T-helper 1 cell treated with Interleukin-12 subunit alpha and Interleukin-12 subunit beta and Interleukin-4 antibody, amounts not matched to agents 30 μg/mL and 1 μg/mL, for 36 hours (primary cell): ENCODE measurements at regions not wholly inside any gene's neighbourhood (a gene's known extent, or its start where the extent isn't known, plus 50 kb on each side); places are given as distances from the start of the nearest gene placed in this dataset.

ENCODE experiments used
- H3K27ac Mint-ChIP-seq: one replicate; pipeline ENCODE4 v1.8.0; 2021; ENCODE audit warnings: mild to moderate bottlenecking, mixed read lengths
- H3K27me3 Mint-ChIP-seq: one replicate; pipeline ENCODE4 v1.8.0; 2021; ENCODE audit warnings: low read depth, mixed read lengths
- H3K36me3 Mint-ChIP-seq: one replicate; pipeline ENCODE4 v1.8.0; 2021; ENCODE audit warnings: low read depth, mixed read lengths
- H3K4me1 Mint-ChIP-seq: one replicate; pipeline ENCODE4 v1.8.0; 2021; ENCODE audit warnings: low read depth, mixed read lengths
- H3K4me3 Mint-ChIP-seq: one replicate; pipeline ENCODE4 v1.8.0; 2021; ENCODE audit warnings: mild to moderate bottlenecking, moderate library complexity, mixed read lengths
- H3K9me3 Mint-ChIP-seq: one replicate; pipeline ENCODE4 v1.8.0; 2021; ENCODE audit warnings: mixed read lengths

GRCh38 chr3:109926376-109926775, 589.0 kb upstream of the DPPA4 start:
- Mint-ChIP-seq H3K27me3 (no peaks in the 10 kb centered on the region), H3K27ac (no peak overlapping the region), H3K36me3 (no peaks in the 10 kb centered on the region), H3K4me3 (no peak overlapping the region), H3K4me1 (no peaks in the 10 kb centered on the region), H3K9me3 (no peaks in the 10 kb centered on the region)

GRCh38 chr3:109927161-109927560, 589.8 kb upstream of the DPPA4 start:
- H3K9me3 Mint-ChIP-seq = no peaks in the 10 kb centered on the region
- H3K27ac Mint-ChIP-seq = no peak overlapping the region
- H3K27me3 Mint-ChIP-seq = no peaks in the 10 kb centered on the region
- no peaks in the 10 kb centered on the region for H3K4me1 Mint-ChIP-seq
- no peak overlapping the region for H3K4me3 Mint-ChIP-seq
- no peaks in the 10 kb centered on the region for H3K36me3 Mint-ChIP-seq

GRCh38 chr3:109927726-109928125, 590.4 kb upstream of the DPPA4 start:
- no peaks in the 10 kb centered on the region for H3K36me3 Mint-ChIP-seq
- H3K9me3 Mint-ChIP-seq = no peaks in the 10 kb centered on the region
- no peak overlapping the region for H3K4me3 Mint-ChIP-seq
- no peaks in the 10 kb centered on the region for H3K27me3 Mint-ChIP-seq
- H3K27ac Mint-ChIP-seq = no peak overlapping the region
- no peaks in the 10 kb centered on the region for H3K4me1 Mint-ChIP-seq

- no peak overlapping the region for H3K4me3 Mint-ChIP-seq
- H3K36me3 Mint-ChIP-seq = no peaks in the 10 kb centered on the region
- no peaks in the 10 kb centered on the region for H3K9me3 Mint-ChIP-seq
- no peaks in the 10 kb centered on the region for H3K4me1 Mint-ChIP-seq
- H3K27ac Mint-ChIP-seq = no peak overlapping the region
- no peaks in the 10 kb centered on the region for H3K27me3 Mint-ChIP-seq
Measured at GRCh38 chr3:109930582-109930981, 593.2 kb upstream of the DPPA4 start.

- Mint-ChIP-seq H3K4me3 (no peak overlapping the region), H3K27ac (no peak overlapping the region), H3K4me1 (no peaks in the 10 kb centered on the region), H3K36me3 (no peaks in the 10 kb centered on the region), H3K27me3 (no peaks in the 10 kb centered on the region), H3K9me3 (no peaks in the 10 kb centered on the region)
Measured at GRCh38 chr3:109933576-109933975, 596.2 kb upstream of the DPPA4 start.

GRCh38 chr3:109939817-109940216, 602.5 kb upstream of the DPPA4 start:
- H3K27ac Mint-ChIP-seq = no peak overlapping the region
- peaks cover 3% of the 10 kb centered on the region for H3K9me3 Mint-ChIP-seq
- no peaks in the 10 kb centered on the region for H3K36me3 Mint-ChIP-seq
- H3K4me3 Mint-ChIP-seq = no peak overlapping the region
- no peaks in the 10 kb centered on the region for H3K4me1 Mint-ChIP-seq
- no peaks in the 10 kb centered on the region for H3K27me3 Mint-ChIP-seq

GRCh38 chr3:109943181-109943580, 605.8 kb upstream of the DPPA4 start:
- peaks cover 3% of the 10 kb centered on the region for H3K9me3 Mint-ChIP-seq
- H3K36me3 Mint-ChIP-seq = no peaks in the 10 kb centered on the region
- no peaks in the 10 kb centered on the region for H3K27me3 Mint-ChIP-seq
- no peak overlapping the region for H3K4me3 Mint-ChIP-seq
- H3K27ac Mint-ChIP-seq = no peak overlapping the region
- H3K4me1 Mint-ChIP-seq = no peaks in the 10 kb centered on the region

- Mint-ChIP-seq H3K4me3 (no peak overlapping the region), H3K36me3 (no peaks in the 10 kb centered on the region), H3K27ac (no peak overlapping the region), H3K9me3 (peaks cover 3% of the 10 kb centered on the region), H3K27me3 (no peaks in the 10 kb centered on the region), H3K4me1 (no peaks in the 10 kb centered on the region)
Measured at GRCh38 chr3:109944836-109945235, 607.5 kb upstream of the DPPA4 start.

- Mint-ChIP-seq H3K4me1 (no peaks in the 10 kb centered on the region), H3K36me3 (no peaks in the 10 kb centered on the region), H3K9me3 (no peaks in the 10 kb centered on the region), H3K27ac (no peak overlapping the region), H3K27me3 (no peaks in the 10 kb centered on the region), H3K4me3 (no peak overlapping the region)
Measured at GRCh38 chr3:109952924-109953323, 615.6 kb upstream of the DPPA4 start.

GRCh38 chr3:109963831-109964230, 626.5 kb upstream of the DPPA4 start:
- H3K9me3 Mint-ChIP-seq = no peaks in the 10 kb centered on the region

GRCh38 chr3:109973733-109974132, 636.4 kb upstream of the DPPA4 start:
- Mint-ChIP-seq H3K4me3 (no peak overlapping the region), H3K27ac (no peak overlapping the region), H3K27me3 (no peaks in the 10 kb centered on the region), H3K36me3 (no peaks in the 10 kb centered on the region), H3K9me3 (no peaks in the 10 kb centered on the region), H3K4me1 (no peaks in the 10 kb centered on the region)

More at GRCh38 chr3:109963831-109964230, 626.5 kb upstream of the DPPA4 start:
- Mint-ChIP-seq H3K27me3 (no peaks in the 10 kb centered on the region), H3K4me3 (no peak overlapping the region), H3K4me1 (no peaks in the 10 kb centered on the region), H3K27ac (no peak overlapping the region), H3K36me3 (no peaks in the 10 kb centered on the region)

GRCh38 chr3:109977897-109978296, 640.6 kb upstream of the DPPA4 start:
- Mint-ChIP-seq H3K27me3 (no peaks in the 10 kb centered on the region), H3K27ac (no peak overlapping the region), H3K4me1 (no peaks in the 10 kb centered on the region), H3K36me3 (no peaks in the 10 kb centered on the region), H3K4me3 (no peak overlapping the region), H3K9me3 (no peaks in the 10 kb centered on the region)

- H3K4me3 Mint-ChIP-seq = no peak overlapping the region
- no peaks in the 10 kb centered on the region for H3K4me1 Mint-ChIP-seq
- H3K27me3 Mint-ChIP-seq = no peaks in the 10 kb centered on the region
- H3K27ac Mint-ChIP-seq = no peak overlapping the region
- H3K36me3 Mint-ChIP-seq = no peaks in the 10 kb centered on the region
- no peaks in the 10 kb centered on the region for H3K9me3 Mint-ChIP-seq
Measured at GRCh38 chr3:109982201-109982600, 644.9 kb upstream of the DPPA4 start.

- Mint-ChIP-seq H3K4me3 (no peak overlapping the region), H3K4me1 (no peaks in the 10 kb centered on the region), H3K27me3 (no peaks in the 10 kb centered on the region), H3K27ac (no peak overlapping the region), H3K36me3 (no peaks in the 10 kb centered on the region), H3K9me3 (no peaks in the 10 kb centered on the region)
Measured at GRCh38 chr3:109984976-109985375, 647.6 kb upstream of the DPPA4 start.

GRCh38 chr3:109985943-109986555, 648.7 kb upstream of the DPPA4 start:
- Mint-ChIP-seq H3K4me3 (no peak overlapping the region), H3K9me3 (no peaks in the 10 kb centered on the region), H3K36me3 (no peaks in the 10 kb centered on the region), H3K4me1 (no peaks in the 10 kb centered on the region), H3K27me3 (no peaks in the 10 kb centered on the region), H3K27ac (no peak overlapping the region)

GRCh38 chr3:109994853-109995252, 657.5 kb upstream of the DPPA4 start:
- Mint-ChIP-seq H3K27ac (no peak overlapping the region), H3K36me3 (no peaks in the 10 kb centered on the region), H3K4me3 (no peak overlapping the region)

More at GRCh38 chr3:109994853-109995252, 657.5 kb upstream of the DPPA4 start:
- Mint-ChIP-seq H3K4me1 (no peaks in the 10 kb centered on the region), H3K27me3 (no peaks in the 10 kb centered on the region), H3K9me3 (peaks cover 9% of the 10 kb centered on the region)
